Astrocyte (in vitro differentiated cells and primary cell): ENCODE measurements at regions not wholly inside any gene's neighbourhood (a gene's known extent, or its start where the extent isn't known, plus 50 kb on each side); places are given as distances from the start of the nearest gene placed in this dataset.

ENCODE experiments used
- DNase-seq: peaks from one replicate; pipeline ENCODE4 v3.0.0-alpha.2; 2010; ENCODE audit warnings: low read depth
- FAIRE-seq: peaks from 2 replicates; lab custom pipeline; 2011; peaks lifted over from hg19 to GRCh38; lab: Jason Lieb, UNC
- H2AFZ ChIP-seq: 2 replicates; pipeline ENCODE4 v1.6.0; 2012; ENCODE audit warnings: low read depth, low read length, inconsistent platforms
- H3K27ac ChIP-seq: 2 replicates; pipeline ENCODE4 v1.5.1; 2011; ENCODE audit warnings: low read depth, low read length, inconsistent platforms
- H3K27me3 ChIP-seq: 2 replicates; pipeline ENCODE4 v1.6.0; 2011; ENCODE audit warnings: low read length, inconsistent platforms; ENCODE audit not compliant: insufficient read depth
- H3K36me3 ChIP-seq: 2 replicates; pipeline ENCODE4 v1.5.1; 2011; ENCODE audit warnings: low read length, inconsistent platforms; ENCODE audit not compliant: insufficient read depth
- H3K4me1 ChIP-seq: 2 replicates; pipeline ENCODE4 v1.5.1; 2011; ENCODE audit warnings: low read length, inconsistent platforms; ENCODE audit not compliant: insufficient read depth
- H3K4me2 ChIP-seq: 2 replicates; pipeline ENCODE4 v1.6.0; 2012; ENCODE audit warnings: low read length, inconsistent platforms
- H3K4me3 ChIP-seq: 2 replicates; pipeline ENCODE4 v1.5.1; 2011; ENCODE audit warnings: low read depth, mild to moderate bottlenecking, low read length, inconsistent platforms; ENCODE audit not compliant: insufficient read depth
- H3K79me2 ChIP-seq: 2 replicates; pipeline ENCODE4 v1.6.0; 2012; ENCODE audit warnings: mild to moderate bottlenecking, low read length, inconsistent platforms; ENCODE audit not compliant: insufficient read depth
- H3K9ac ChIP-seq: 2 replicates; pipeline ENCODE4 v1.6.0; 2012; ENCODE audit warnings: mild to moderate bottlenecking, low read length, inconsistent platforms
- H3K9me3 ChIP-seq: 2 replicates; pipeline ENCODE4 v1.5.1; 2012; ENCODE audit warnings: low read depth, mild to moderate bottlenecking, low read length, inconsistent platforms; ENCODE audit not compliant: insufficient read depth
- H4K20me1 ChIP-seq: 2 replicates; pipeline ENCODE4 v1.6.0; 2012; ENCODE audit warnings: low read length, inconsistent platforms; ENCODE audit not compliant: insufficient read depth
- H3K27ac Mint-ChIP-seq: one replicate; pipeline ENCODE4 v1.8.0; 2021; ENCODE audit warnings: mild to moderate bottlenecking, mixed read lengths; ENCODE audit not compliant: unreplicated experiment
- H3K27me3 Mint-ChIP-seq: one replicate; pipeline ENCODE4 v1.8.0; 2021; ENCODE audit warnings: low read depth, mixed read lengths; ENCODE audit not compliant: unreplicated experiment
- H3K36me3 Mint-ChIP-seq: one replicate; pipeline ENCODE4 v1.8.0; 2021; ENCODE audit warnings: low read depth, mixed read lengths; ENCODE audit not compliant: unreplicated experiment
- H3K4me1 Mint-ChIP-seq: one replicate; pipeline ENCODE4 v1.8.0; 2021; ENCODE audit warnings: low read depth, mixed read lengths; ENCODE audit not compliant: unreplicated experiment
- H3K4me3 Mint-ChIP-seq: one replicate; pipeline ENCODE4 v1.8.0; 2021; ENCODE audit warnings: mild to moderate bottlenecking, moderate library complexity, mixed read lengths; ENCODE audit not compliant: unreplicated experiment
- H3K9me3 Mint-ChIP-seq: one replicate; pipeline ENCODE4 v1.8.0; 2021; ENCODE audit warnings: mild to moderate bottlenecking, mixed read lengths; ENCODE audit not compliant: unreplicated experiment
- EZH2 ChIP-seq: IDR thresholded peaks from 2 replicates; pipeline ENCODE4 v1.6.1; 2012; ENCODE audit warnings: mild to moderate bottlenecking, low read length, inconsistent platforms; ENCODE audit not compliant: insufficient read depth
- TF ChIP-seq, protein P1 (sequence below): IDR thresholded peaks from 2 replicates; pipeline ENCODE4 v1.5.1; 2011; ENCODE audit warnings: low read depth, mild to moderate bottlenecking, inconsistent platforms, low read length, moderate library complexity; ENCODE audit not compliant: insufficient read depth

- H3K4me1 Mint-ChIP-seq = peaks cover 6% of the 10 kb centered on the region
- no peak for FAIRE-seq
- Histone ChIP-seq H3K79me2 (no peaks in the 10 kb centered on the region), H3K9ac (no peak overlapping the region), H3K27ac (no peak overlapping the region), H2AFZ (no peak overlapping the region), H3K36me3 (no peaks in the 10 kb centered on the region), H3K4me3 (no peak overlapping the region), H3K4me1 (no peaks in the 10 kb centered on the region), H3K27me3 (no peaks in the 10 kb centered on the region), H3K9me3 (no peaks in the 10 kb centered on the region), H4K20me1 (no peaks in the 10 kb centered on the region), H3K4me2 (no peak overlapping the region)
- DNase-seq = no peak
- no peaks in the 10 kb centered on the region for H3K27me3 Mint-ChIP-seq
- H3K4me3 Mint-ChIP-seq = no peak overlapping the region
- TF ChIP-seq, protein P1, sequence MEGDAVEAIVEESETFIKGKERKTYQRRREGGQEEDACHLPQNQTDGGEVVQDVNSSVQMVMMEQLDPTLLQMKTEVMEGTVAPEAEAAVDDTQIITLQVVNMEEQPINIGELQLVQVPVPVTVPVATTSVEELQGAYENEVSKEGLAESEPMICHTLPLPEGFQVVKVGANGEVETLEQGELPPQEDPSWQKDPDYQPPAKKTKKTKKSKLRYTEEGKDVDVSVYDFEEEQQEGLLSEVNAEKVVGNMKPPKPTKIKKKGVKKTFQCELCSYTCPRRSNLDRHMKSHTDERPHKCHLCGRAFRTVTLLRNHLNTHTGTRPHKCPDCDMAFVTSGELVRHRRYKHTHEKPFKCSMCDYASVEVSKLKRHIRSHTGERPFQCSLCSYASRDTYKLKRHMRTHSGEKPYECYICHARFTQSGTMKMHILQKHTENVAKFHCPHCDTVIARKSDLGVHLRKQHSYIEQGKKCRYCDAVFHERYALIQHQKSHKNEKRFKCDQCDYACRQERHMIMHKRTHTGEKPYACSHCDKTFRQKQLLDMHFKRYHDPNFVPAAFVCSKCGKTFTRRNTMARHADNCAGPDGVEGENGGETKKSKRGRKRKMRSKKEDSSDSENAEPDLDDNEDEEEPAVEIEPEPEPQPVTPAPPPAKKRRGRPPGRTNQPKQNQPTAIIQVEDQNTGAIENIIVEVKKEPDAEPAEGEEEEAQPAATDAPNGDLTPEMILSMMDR = no peak
- no peak for TF ChIP-seq EZH2
- H3K9me3 Mint-ChIP-seq = no peaks in the 10 kb centered on the region
- H3K36me3 Mint-ChIP-seq = no peaks in the 10 kb centered on the region
- no peak overlapping the region for H3K27ac Mint-ChIP-seq
Measured at GRCh38 chr5:121489972-121490371, 361.7 kb upstream of the FTMT start.

GRCh38 chr5:121497176-121497575, 354.5 kb upstream of the FTMT start:
- no peaks in the 10 kb centered on the region for H3K79me2 ChIP-seq
- Mint-ChIP-seq H3K4me1 (peaks cover 3% of the 10 kb centered on the region), H3K27me3 (no peaks in the 10 kb centered on the region), H3K36me3 (no peaks in the 10 kb centered on the region), H3K9me3 (no peaks in the 10 kb centered on the region), H3K4me3 (no peak overlapping the region), H3K27ac (no peak overlapping the region)
- no peaks in the 10 kb centered on the region for H3K4me1 ChIP-seq
- H2AFZ ChIP-seq = no peak overlapping the region
- H3K27me3 ChIP-seq = no peaks in the 10 kb centered on the region
- no peak overlapping the region for H3K4me3 ChIP-seq
- no peak overlapping the region for H3K27ac ChIP-seq
- no peak for TF ChIP-seq EZH2
- TF ChIP-seq, protein P1 = no peak
- no peaks in the 10 kb centered on the region for H3K9me3 ChIP-seq
- FAIRE-seq = no peak
- no peak overlapping the region for H3K4me2 ChIP-seq
- peak; percentile 1 for DNase-seq
- no peak overlapping the region for H3K9ac ChIP-seq
- H4K20me1 ChIP-seq = no peaks in the 10 kb centered on the region
- H3K36me3 ChIP-seq = no peaks in the 10 kb centered on the region

GRCh38 chr5:121500310-121500709, 351.4 kb upstream of the FTMT start:
- Mint-ChIP-seq H3K9me3 (no peaks in the 10 kb centered on the region), H3K4me3 (no peak overlapping the region), H3K4me1 (peaks cover 7% of the 10 kb centered on the region), H3K27me3 (no peaks in the 10 kb centered on the region), H3K36me3 (no peaks in the 10 kb centered on the region), H3K27ac (no peak overlapping the region)
- no peak overlapping the region for H2AFZ ChIP-seq
- H3K79me2 ChIP-seq = no peaks in the 10 kb centered on the region
- H3K9me3 ChIP-seq = no peaks in the 10 kb centered on the region
- no peak overlapping the region for H3K4me2 ChIP-seq
- no peaks in the 10 kb centered on the region for H3K36me3 ChIP-seq
- no peaks in the 10 kb centered on the region for H4K20me1 ChIP-seq
- no peaks in the 10 kb centered on the region for H3K4me1 ChIP-seq
- H3K4me3 ChIP-seq = no peak overlapping the region
- no peak for DNase-seq
- H3K27me3 ChIP-seq = no peaks in the 10 kb centered on the region
- no peak overlapping the region for H3K9ac ChIP-seq
- TF ChIP-seq, protein P1 = no peak
- TF ChIP-seq EZH2 = no peak
- H3K27ac ChIP-seq = no peak overlapping the region
- FAIRE-seq = no peak
